Activated CD4-positive, CD25-positive, alpha-beta regulatory T cell treated with anti-CD3 and anti-CD28 coated beads, Interleukin-2, amount 50 U/mL, for 16 hours (primary cell): ENCODE measurements at regions not wholly inside any gene's neighbourhood (a gene's known extent, or its start where the extent isn't known, plus 50 kb on each side); places are given as distances from the start of the nearest gene placed in this dataset.
"Not testable (repeated sequence)": the region's sequence is repeated elsewhere in the genome, so short reads cannot be mapped to it uniquely, and the experiment has no call there.

Source experiments
- DNase-seq: peaks from one replicate; pipeline ENCODE4 v3.0.0-alpha.2; 2020; ENCODE audit warnings: low read depth, low spot score

DNA sequence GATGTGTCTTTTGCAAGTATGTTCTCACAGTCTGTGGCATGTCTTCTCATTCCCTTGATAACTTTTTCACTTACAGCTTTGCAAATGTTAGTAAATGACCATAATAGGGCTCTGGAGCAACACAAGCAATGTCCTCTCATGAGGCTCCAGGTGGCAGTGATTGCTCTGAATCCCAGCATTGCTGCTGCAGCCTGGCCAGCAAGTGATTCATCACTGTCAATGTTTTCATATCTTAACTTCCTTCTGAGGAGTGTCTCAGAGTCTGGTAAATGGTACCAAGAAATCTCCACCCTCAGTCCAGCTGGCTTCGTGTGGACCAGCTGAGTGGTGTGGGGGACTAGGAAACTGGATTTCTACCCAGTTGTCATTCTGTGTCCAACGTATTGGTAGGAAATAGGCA is 139.6 kb downstream of the MYLK4 start:
- no peak for DNase-seq

DNA sequence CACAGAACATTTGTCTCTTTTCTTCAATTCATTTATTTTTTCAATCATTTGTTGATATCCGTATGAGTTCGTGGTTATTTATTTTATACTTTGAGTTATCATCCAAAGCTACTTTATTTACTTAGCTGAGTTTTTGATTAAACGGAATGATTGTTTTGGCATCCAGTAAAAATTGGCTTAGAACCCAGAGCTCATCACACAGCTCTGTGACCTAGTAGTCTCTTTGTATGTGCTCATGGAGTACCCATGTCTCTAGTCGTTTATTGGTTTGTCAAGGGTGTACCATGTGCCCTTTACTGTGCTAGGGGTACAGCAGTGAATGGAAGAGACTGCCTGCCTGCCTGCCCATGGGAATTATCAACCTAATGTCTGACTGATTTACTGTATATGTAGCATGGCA is 142.2 kb downstream of the MYLK4 start:
- no peak for DNase-seq

DNA sequence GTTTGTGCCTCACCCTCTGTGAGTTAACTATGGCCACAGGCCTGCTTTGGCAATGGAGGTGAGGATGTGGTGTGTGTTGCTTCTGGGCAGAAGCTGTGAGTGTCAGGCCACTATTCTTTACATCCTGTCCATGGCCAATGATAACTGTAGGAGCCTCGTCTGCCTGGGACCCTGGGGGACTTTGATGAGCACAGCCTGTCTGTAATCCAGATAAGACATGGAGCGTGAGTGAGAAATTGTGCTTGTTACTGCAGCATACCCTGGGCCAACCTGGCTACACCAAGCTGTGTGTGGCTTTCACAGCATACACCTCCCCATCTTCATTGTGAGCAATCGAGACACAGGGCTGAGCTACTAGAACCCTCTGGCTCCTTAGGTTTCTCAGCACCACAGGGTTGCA is 150.4 kb downstream of the MYLK4 start:
- DNase-seq: no peak

DNA sequence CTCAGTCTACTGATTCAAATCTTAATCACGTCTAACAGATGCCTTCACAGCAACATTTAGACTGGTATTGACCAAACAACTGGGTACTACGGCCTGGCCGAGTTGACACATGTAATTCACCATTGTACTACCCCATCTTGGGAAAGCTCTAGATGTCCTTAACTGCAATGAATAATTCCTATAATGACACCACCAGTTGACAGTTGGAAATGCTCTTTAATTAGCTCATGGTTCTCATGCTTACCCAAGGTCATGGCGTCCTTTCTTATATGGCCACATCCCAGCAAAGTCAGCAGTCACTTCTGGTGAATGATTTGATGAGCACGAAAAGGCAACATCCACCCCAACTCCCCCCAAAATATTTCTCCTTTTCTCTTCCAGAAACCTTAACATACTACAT is 150.9 kb downstream of the MYLK4 start:
- no peak for DNase-seq

DNA sequence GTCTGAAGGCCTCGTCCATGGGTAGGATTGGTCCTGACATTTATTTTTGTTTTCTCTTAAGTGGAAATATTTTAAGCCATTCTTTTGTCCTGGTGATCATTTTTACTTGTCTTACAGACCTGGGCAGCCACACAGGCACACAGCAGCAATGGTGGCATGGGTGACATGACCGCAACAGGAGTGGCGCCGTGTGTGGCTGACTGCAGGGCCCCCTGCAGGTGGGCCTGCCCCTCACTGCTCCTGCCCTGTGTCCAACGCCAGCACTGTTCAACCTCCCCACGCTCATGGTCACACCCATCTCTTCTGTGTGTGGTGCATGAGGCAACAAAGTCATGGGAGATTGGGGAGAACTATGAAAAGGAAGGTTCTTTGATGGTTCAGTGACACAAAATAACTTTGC is 151.9 kb downstream of the MYLK4 start:
- no peak for DNase-seq

DNA sequence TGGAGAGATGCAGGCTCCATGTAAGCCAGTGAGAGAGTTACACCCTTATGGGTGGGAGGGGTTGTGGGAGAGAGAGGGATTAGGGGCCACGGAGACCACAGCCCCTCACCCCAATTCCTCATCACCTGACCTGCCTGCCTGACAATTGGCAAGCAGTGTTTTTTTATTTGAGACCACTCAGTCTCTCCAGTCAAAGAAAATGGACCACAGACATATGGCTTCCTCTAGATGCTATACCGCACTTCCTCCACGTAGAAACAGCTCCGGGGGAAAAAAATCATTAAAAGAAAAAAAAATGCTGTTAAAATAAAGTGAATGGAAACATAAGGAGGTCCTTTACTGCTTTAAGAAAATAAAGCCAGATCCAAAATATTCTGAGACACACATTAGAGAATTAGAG is 152.7 kb downstream of the MYLK4 start:
- DNase-seq: no peak

DNA sequence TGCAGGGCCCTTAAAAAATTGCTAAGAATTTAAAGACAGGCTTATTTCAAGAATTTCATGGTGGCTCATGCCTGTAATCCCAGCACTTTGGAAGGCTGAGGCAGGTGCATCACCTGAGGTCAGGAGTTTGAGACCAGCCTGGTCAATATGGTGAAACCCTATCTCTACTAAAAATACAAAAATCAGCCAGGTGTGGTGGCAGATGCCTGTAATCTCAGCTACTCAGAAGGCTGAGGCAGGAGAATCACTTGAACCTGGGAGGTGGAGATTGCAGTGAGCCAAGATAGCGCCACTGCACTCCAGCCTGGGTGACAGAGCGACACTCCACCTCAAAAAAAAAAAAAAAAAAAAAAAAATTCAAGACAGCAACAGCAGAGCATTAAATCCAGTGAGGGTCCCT is 153.3 kb downstream of the MYLK4 start:
- DNase-seq: not testable (repeated sequence)

DNA sequence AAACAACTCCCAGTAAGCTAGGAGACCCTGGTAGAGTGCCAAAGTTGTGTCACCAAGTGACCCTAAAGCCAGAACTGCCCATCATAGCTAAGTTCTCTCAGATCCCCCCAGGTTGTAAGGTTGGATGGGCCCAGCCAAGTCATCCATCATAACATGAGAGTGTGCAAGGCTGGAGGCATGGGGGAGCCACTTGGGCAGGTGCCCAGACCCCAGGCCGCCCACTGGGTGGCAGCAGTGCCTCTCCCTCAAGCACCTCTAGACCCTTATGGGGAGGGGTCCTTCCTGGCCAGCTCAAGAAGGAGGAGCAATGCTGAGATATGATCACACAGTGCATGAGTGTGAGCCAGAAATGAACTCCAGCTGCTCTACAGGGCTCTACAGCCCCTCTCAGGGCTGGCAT is 154.5 kb downstream of the MYLK4 start:
- no peak for DNase-seq

DNA sequence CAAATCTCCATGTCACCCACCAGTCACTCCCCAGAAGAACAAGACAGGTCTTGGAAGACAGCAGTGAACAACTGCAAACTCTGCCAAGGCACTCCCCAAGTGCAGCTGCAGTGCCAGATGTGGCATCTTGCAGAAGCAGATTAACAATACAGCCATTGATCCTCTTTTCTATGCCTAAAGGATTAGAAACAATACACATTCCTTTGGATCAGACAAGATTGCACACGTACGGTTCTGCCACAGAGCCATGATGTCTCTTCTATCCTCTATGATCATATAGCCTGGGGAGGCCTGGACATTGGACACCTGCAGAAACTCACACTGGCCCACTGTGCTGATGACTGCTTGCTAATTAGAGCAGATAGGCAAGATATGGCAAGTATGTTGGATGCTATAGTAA is 155.9 kb downstream of the MYLK4 start:
- DNase-seq: no peak

DNA sequence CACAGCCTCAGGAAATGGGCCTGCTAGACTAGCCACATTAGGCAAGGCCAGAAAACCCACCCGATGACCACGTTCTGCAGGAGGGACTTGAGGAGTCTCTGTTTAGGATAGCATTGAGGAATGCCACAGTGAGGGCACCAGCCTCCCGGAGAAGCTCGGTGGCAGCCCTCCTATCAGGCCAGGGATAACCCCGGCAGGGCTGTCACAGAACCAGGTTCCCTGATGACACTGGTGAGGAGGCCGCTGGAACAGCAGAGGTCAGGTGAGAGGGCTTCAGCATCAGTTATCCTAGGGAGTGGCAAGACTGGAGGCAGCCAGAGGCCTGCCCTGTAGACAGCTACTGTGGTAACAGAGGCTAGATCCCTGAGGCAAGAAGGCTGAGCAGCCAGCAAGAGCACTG is 157.6 kb downstream of the MYLK4 start:
- DNase-seq: no peak

DNA sequence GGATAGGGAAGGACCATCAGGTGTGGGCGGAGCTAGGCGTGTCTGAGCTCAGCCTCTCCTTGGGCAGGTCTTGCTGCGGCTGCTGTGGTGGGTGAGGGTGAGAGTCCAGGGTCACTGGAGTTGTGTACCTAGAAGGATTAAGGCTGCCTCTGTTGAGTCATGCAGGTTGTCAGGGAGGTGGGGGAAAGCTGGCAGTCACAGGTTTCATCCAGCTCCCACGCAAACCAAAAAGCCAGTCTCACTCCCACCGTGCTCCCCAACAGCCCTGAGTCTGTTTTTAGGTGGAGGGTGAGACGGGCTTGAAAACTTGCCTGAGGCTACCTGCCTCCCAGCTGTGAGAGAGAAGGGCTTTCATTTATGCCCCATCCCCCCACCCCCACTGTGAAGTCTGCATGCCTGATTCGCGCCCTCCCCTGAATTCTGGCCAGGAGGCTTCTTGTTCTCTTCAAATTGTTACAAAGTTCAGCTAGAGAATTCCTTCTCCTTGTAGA is 161.5 kb downstream of the MYLK4 start:
- no peak for DNase-seq

DNA sequence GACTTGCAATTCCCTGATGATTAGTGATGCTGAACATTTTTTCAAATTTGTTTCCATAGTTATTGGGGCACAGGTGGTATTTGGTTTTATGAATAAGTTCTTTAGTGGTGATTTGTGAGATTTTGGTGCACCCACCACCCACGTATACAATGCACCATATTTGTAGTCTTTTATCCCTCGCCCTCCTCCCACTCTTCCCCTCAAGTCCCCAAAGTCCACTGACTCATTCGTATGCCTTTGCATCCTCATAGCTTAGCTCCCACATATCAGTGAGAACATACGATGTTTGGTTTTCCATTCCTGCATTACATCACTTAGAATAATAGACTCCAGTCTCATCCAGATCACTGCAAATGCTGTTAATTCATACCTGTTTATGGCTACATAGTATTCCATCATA is 167.3 kb downstream of the MYLK4 start:
- no peak for DNase-seq

DNA sequence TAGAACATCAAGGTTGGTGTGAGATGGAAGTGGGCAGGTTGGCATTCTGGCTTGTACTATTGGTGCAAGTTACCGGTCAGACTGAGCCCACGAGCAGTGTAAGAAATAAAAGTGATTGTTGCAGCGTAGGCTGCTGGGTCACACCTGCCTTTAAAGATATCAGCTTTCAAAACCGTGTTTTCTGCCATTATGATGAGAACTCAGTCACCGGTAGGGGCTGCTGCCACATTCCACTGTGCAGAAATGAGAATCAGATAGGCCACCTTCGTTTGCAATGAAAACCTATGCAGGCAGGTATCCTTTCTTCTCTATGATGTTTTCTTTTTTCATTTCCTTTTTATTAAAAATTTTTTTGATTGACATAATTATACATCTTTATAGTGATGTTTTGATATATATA is 168.5 kb downstream of the MYLK4 start:
- DNase-seq: no peak

DNA sequence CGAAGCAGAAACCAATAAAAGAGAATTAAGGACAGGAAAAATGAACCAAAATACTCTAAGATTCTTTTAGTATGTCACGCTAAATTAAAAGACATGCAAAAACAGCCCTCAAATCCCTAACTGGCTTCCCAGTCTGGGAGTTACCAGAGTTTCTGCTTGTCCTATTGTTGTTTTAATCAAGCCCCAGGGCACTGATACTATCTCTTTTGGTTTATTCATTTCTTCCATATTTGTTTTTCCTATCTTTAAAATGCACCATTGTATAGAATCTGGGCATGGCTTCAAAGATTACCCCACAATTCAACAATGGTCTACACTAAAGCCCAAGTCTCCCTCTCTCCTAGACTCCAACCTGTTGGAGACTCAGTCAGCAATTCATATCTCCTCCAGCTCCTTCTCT is 169.1 kb downstream of the MYLK4 start:
- no peak for DNase-seq

DNA sequence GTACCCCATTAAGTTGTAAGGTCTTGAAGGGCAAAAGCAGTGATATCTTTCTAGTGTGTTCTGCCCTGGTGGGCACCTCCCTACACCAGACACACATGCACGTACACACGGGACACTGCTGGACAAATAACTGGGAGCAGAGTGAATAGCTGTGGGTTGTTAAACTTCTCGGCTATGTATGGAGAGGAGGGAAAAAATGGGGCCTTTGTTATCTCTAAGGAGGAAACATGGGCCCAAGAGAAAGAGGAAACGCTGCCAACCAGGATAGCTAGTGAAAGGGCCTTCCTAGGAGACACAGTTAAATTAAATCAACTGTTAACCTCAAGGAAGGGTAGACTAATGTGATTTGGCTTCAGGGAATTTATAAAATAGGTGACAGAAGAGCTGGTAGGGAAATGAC is 169.7 kb downstream of the MYLK4 start:
- DNase-seq: no peak

DNA sequence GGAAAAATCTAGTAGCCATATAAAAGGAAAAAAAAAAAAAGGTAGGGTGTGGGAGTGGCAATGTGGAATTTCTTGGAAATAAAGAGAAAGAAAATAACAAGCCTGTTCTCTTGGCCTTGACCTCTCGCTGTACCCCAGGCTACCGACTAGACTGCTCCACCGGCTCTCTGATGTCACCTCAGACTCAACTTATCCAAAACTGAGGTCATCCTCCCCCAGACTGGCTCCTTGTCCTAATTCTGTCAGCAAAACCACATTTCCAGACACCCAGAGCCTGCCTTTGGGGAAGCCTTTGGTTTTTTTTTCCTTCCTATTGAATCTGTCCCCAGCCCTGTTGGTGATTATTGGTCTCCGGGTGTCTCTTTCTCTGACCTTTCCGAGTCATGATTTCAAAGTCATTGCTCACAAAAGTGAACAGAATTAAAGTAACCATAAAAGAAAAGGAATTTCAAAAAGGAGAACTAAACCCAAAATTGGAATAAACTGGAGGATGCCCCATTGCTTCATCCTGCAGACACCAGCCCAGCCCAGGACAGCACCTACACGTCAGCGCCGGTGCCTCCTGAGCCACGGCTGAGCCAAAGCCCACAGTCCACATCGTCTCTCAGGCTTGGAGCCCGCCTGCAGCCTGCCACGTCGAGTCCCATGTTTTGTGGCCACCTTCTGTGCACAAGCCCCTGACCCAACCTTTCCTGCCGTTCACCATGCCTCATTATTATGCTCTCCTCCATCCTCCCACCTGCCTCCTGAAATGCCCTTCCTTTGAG is 170.7 kb downstream of the MYLK4 start:
- no peak for DNase-seq

DNA sequence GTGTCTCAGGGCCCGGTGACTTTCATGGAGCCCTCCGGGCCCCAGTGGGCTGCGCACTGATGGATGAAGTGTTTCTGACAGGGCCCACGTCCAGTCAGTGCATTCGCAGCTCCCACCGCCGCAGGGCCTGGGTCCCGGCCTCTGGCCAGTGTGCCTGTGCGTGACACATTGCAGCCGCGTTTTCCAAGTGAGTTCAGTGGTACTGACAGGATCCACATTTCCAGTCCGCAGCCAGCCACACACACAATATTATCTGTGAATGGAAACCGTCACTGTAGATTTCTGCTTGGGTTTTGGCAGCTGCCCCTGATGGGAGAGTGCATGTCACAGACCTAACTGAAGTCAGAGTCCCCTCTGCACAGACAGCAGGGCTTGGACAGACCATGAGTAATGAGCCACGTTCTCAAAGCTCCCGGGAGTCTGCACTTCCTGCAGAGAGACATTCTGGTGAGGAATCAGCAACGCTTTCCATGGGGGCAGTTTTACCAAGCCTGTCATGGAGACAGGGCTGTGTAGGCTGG is 171.4 kb downstream of the MYLK4 start:
- no peak for DNase-seq

DNA sequence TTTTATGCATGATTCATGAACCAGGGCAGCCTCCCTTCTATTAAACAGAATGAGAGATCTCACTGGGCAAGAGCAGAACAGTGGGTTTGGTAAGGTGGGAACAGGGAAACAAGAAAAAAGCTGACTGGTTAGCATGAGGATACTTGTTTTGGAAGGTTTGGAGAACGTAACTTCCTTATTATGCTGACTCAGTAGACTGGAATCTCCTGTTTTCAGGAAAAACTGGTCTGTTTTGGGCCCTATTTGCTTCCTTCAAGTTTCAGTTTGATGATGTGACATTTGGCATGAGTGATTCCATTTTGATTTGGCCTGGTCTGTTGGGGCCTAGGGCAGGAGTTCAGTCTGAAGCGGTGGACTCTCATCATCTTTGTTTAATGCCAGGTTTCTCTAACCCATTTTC is 172.0 kb downstream of the MYLK4 start:
- DNase-seq: no peak

DNA sequence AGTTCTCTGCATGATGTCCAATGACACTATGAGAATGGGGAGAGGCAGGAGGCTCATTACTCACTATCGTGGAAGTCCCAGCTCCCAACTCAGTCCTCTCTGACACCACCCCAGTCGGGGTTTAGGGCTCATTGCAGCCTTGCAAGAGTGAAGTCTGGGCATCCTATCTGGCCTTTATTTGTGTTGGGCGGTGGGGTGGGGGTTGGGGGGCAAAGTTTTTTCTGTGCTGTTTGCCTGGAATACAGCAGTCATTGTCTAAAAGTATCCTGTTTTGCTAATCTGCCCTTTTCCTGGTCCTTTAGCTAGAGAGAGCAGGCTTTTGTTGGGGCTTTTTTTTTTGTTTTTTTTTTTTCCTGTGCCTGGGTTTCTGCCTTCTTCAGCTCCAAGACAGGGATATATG is 174.2 kb downstream of the MYLK4 start:
- DNase-seq: no peak

DNA sequence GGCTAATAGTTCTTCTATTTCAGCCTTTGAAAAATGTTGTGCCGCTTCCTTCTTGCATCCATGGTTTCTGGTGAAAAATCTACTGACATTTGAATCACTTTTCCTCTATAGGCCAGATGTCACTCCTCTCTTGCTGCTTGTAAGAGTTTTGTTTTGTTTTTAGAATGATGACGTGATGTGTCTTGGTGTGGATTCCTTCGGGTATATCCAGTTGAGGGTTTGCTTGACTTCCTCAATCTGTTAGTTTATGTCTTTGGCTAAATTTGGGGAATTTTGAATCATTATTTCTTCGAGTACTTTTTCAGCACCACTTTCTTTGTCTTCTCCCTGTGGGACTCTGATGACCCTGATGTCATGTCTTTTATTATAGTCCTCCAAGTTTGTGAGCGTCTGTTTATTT is 175.5 kb downstream of the MYLK4 start:
- DNase-seq: no peak

DNA sequence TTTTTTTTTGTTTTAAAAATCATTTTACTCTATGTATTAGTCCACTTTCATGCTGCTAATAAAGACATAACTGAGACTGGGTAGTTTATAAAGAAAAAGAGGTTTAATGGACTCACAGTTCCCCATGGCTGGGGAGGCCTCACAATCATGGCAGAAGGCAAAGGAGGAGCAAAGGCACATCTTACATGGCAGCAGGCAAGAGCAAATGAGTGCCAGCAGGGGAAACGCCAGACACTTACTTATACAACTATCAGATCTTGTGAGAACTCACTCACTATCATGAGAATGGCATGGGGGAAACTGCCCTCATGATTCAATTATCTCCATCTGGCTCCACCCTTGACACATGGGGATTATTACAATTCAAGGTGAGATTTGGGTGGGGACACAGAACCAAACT is 181.3 kb downstream of the MYLK4 start:
- not testable (repeated sequence) for DNase-seq

DNA sequence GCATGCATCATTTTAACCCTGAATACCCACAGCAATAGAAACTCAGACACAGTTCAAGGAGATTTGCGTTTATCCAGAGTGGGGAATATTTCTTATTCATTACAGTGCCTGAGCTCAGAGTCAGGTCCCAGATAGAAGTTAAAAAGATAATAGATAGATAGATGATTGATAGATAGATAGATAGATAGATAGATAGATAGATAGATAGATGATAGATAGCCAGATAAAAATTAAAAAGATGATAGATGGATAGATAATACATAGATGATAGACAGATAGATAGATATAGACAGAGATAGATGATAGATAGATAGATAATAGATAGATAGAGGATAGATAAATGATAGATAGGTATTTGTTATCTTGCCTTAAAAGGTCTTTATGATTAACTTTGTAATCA is 184.7 kb downstream of the MYLK4 start:
- DNase-seq: no peak

DNA sequence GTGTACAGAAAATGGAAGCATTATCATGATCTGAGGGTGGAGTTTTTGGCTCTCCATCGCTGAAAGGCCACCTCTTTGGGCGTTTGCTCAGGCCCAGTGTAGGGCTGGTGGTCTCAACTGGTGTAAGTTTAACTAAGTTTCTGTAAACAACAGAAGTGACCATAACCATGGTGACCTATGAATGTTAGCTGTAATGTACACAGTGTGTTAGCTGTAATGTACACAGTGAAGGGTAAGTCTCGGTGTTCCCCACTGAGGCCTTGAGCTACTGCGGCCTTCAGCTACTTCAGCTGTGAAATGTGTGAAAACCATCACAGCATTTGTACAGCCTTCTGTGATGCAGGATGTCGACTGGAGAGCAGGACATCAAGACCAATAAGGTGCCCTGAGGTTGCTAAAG is 185.2 kb downstream of the MYLK4 start:
- no peak for DNase-seq

DNA sequence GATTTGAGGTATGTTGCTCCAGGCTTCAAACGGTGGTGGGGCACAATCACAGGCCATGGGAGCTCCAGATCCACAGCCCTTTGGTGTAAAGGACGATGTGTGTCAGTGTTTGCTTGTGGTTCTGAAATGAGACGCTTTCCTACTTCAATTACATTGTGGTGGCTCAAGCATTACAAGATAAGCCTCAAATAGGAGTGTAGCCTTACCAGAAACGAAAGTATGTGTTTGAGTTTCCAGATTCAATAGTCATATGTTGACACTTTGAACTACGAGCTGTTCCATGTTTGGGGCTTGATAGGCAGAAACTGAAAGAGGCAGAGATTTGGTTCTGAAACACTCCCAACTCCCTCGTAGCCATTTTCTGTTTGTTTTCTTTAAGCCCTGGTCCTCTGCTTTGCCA is 187.1 kb downstream of the MYLK4 start:
- DNase-seq: no peak
